ENCODE measurements at regions not wholly inside any gene's neighbourhood (a gene's known extent, or its start where the extent isn't known, plus 50 kb on each side); places are given as distances from the start of the nearest gene placed in this dataset.

DNA sequence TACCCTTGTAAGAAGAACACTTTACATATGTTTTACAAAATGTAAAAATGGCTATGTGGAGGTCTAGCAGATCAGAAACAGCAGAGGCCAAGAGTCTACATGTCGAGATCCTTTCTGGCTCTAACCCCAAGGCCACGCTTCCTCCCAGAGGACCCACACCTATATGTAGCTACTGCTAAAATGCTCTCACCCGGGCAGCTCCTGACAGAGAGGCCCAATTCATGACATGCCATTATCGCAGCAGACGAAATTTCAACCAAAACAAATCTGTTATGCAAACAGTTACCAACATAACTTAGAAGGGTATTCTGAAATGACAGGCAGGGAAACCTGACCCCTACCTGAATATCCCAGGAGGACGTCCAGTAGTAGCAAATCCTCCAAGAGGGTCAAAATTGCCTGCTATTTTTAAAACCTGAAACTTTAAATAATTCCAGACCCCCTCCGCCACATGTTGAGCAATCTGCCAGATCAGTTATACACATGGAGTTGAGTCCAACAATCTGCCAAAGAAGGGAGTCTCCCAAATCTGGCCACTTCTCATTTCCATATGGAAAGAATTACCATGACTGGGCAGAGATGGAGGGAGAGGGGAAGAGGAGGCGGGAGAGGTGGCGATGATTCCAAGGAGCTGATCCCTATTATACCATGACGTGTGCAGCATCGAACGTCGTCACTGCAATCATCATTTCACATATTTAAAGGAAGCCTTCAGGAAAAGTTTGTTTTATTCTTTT lies 192.9 kb upstream of the TBL1X start:
- DNase-seq (ENCODE audit: low spot score) = no peak

DNA sequence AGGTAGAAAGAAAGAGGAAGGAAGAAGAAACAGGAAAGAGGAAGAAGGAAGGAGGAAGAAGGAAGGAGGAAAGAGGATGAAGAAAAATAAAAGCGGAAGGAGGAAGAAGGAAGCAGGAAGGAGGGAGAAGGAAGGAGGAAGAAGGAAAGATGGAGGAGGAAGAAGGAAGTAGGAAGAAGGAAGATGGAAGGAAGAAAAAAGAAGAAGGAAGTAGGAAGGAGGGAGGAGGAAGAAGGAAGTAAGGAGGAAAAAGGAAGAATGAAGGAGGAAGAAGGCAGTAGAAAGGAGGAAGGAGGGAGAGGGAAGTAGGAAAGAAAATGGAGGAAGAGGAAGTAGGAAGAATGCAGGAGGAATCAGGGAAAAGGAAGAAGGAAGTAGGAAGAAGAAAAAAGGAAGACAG lies 191.1 kb upstream of the TBL1X start:
- no peak for DNase-seq (ENCODE audit: low spot score)

DNA sequence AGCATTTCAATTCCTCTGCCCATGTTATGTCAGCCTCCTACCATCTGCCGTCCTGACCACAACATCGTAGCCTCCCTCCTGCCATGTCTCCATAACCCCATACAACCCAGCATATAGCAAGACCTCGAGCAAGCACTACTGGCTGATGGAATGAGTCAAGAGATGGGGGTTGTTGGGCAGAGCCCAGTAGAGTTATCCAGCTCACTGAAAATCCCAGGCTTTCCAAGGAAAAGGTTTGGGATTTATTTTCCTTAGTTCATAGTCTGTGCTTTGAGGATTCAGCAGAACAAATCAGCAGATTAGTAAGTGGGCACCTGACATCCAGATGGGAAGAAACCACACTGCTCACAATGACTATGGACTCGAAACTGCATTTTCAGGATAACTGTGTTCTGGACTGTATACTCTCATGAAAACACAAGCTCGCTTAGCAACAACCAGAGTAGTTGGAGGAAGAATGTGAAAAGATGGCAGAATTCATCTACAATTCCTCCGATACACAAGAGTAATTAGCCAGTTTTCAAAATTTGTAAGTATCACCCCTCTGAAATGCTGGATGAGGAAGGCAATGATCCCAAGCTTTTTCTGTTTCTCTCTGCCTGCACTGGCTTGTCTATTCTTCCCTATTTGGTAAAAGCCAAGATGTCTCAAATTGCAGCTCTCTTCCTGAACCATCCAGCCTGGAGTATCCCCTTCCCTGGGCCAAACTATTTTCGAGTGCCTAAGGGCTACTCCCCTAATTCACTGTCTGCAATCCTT lies 186.2 kb upstream of the TBL1X start:
- no peak for DNase-seq (ENCODE audit: low spot score)

DNA sequence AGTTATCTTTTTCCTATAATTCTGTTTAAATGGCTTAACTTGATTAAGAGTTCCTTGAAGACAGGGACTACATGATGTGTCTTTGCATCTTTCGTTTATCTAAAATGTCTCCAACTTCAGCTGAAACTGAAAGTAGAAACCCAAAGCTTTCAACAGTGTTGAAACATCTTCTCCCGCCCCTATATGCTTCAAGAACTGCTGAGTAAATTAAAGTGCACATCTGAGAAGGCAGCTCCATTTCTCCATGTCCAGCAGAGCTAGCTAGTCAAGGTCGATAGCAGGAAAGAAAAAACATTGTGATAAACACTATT lies 185.7 kb upstream of the TBL1X start:
- no peak for DNase-seq (ENCODE audit: low spot score)

DNA sequence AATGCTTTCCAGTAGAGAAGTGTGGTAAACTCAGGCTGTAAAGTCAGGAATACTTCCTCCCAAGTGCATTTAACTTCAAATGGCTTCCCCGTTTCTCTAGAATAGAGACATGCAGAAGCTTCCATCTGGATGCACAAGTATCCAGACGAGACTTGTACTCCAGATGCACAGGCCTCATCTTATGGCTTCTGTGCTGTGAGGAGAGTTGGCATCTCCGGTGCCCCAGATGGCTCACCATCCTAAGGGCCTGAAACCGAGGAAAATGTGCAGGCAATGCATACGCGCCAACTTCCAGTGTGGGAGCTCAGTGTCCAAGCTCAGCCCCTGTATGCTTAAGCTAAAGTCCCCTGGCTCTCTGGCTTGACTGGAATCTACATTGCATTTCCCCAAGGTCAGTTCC lies 184.0 kb upstream of the TBL1X start:
- no peak for DNase-seq (ENCODE audit: low spot score)

DNA sequence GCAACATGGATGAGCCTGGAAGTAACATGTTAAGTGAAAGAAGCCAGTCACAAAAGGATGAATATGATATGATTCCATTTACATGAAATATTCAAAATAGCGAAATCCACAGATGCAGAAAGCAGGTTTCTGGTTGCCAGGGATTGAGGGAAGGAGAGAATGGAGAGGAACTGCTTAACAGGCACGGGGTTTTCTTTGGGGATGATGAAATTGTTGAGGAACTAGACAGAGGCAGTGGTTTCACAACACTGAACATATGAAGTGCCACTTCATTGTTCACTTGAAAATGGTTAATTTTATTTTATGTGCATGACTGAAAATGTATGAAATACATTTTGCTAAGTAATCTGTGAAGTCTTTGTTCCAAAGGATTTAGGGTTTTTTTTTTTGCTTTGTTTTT lies 182.5 kb upstream of the TBL1X start:
- no peak for DNase-seq (ENCODE audit: low spot score)

DNA sequence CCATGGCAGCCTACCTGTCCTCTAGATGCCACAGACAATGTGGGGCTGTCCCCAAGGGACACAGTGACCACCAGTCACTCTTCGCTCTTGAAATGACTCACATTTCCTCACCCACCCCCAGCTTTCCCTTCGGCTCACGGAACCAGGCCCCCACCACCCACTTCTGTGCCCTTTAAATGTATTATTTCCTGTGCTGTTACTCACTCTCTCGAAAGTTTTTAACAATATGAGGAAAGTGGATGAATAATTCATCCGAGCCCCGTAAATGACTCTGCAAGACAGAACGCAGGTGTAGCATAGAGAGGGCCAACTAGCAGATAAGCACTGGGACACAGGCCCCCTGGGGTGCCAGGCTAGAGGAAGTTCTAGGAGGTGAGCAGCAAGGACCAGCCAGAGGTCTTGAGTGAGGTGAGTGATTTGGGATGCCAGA lies 179.5 kb upstream of the TBL1X start:
- no peak for DNase-seq (ENCODE audit: low spot score)

DNA sequence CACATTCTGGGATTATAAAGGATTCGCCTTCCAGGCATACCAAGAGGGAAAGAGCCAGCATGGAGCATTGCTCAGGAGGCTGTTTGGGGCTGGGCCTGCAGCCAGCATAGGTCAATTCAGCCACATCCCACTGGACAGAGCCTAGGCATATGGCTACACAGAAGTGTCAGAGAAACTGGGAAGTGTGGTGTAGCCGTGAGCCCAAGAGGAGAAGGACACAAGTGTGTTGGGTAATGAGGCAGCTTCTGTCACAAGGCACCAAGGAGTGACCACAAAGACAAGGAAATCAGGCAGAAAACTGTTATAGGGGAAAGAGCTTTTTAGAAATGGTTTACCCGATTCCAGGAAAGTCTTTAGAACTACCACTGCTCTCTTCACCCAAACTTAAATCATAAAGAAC lies 178.6 kb upstream of the TBL1X start:
- DNase-seq (ENCODE audit: low spot score) = no peak

DNA sequence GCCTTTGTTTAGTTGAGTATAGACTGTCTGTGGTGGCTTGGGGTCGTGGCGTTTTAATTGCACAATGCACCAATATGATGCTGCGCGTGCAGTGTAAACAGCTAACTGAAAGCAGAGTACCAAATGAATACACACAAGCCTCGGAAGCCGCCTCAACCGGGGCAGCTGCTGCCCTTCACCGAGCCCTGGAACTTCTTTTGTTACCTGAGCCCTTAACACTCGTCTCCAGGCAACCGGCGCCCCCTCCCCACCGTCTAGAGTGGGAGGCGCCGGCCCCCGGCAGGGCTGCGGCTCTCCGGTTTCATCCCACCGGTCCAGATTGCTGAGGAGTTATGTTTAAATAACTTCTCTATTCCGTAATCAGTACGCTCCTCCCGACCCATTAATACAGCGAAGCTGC lies 173.2 kb upstream of the TBL1X start:
- no peak for DNase-seq (ENCODE audit: low spot score)

DNA sequence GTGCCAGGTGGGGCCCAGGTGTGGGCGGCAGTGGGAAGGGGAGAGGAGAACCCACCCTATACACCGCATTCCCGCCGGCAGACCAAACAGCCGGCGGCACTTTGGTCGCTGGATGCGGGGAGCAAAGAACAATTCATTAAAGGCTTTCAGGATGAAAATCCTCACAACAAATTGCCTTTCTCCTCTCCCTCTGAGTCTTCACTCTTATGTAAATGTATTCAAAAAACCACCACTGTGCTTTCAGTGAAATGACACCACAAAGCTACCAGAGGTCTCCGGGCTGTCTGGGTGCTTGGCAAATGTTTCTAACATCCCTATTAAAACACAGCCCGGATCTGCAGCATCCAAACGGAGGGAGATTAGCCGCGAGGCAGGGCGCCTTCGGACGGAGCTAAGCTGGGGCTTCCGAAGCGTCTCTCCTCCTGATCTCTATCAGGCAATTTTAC lies 171.8 kb upstream of the TBL1X start:
- DNase-seq (ENCODE audit: low spot score) = no peak

DNA sequence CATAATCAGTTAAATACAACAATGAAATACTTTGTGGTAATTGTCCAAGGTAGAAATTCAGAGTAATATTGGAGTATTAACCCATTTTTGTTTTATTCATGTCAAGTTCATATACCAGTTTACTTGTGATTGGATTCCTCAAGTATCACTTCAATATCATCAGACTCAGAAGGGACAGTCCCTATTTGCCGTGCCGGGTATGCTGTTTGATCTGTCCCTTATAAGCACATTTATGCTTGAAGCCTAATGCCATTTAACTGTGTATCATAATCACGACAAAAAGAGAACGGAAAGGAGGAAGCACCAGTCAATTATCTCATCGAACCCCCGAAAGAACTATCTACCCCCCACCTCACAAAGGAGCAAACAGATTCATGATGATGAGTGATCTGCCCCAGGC lies 171.0 kb upstream of the TBL1X start:
- DNase-seq (ENCODE audit: low spot score) = no peak

DNA sequence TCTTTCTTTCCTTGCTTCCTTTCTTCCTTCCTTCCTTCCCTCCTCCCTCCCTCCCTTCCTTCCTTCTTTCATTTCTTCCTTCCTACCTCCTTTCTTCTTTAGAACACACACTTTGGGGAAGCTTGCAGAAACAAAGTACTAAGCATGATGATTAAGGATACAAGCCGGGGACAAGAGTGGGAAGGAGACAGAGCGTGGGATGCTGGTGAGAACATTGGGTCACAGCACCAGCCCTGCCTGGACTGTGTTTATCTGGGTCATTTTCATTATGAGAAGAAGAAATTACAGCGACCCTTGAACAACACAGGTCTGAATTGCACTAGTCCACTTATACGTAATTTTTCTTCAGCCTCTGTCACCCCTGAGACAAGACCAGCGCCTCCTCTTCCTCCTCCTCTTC lies 169.3 kb upstream of the TBL1X start:
- no peak for DNase-seq (ENCODE audit: low spot score)

DNA sequence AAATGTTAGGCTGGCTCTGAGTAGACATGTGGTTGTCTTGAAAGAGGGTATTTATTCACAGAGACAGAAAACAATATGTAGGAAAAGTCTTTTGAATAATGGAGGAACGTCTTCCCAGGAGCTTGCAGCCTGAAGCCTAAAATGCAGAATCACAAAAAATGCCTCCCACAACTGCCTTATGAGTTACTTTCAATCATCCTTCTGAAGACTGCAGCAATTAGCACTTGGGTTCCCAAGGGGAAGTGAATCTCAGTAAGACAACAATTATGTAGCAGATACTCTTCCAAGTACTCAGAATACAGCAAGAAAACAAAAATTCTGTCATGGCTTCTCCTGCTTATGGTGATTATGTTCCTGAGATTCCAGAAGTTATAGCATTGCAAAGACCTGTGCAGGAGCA lies 166.6 kb upstream of the TBL1X start:
- no peak for DNase-seq (ENCODE audit: low spot score)

DNA sequence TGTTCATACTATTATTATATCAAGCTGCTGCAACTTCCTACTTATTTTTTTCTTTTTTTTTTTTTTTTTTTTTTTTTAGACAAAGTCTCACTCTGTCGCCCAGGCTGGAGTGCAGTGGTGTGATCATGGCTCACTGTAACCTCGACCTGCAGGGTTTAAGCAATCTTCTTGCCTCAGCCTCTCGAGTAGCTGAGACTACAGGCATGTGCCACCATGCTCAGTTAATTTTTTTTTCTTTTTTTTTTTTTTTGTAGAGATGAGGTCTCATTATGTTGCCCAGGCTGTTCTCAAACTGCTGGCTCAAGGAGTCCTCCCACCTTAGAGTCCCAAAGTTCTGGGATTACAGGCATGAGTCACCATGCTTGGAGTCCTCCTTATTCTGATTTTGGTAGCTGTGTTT lies 165.2 kb upstream of the TBL1X start:
- peak; percentile 9 for DNase-seq (ENCODE audit: low spot score)

DNA sequence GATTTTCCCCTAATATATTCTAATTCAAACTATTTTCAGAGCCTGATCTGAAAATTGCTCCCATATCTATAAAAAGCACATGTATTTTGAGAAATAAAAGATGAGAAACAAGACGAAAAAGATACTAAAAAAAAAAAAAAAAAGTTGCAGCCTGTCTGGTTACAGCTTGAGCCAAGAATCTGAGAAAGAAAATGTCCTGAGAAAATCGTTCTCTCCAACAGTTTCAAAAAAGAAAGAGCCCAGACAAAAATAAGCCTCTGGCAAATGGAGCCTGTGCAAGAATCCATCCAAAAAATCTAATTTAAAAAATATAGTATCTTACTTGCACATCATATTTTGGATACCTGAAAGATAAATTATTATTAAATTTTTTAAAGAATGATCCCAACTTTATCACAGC lies 163.0 kb upstream of the TBL1X start:
- no peak for DNase-seq (ENCODE audit: low spot score)

DNA sequence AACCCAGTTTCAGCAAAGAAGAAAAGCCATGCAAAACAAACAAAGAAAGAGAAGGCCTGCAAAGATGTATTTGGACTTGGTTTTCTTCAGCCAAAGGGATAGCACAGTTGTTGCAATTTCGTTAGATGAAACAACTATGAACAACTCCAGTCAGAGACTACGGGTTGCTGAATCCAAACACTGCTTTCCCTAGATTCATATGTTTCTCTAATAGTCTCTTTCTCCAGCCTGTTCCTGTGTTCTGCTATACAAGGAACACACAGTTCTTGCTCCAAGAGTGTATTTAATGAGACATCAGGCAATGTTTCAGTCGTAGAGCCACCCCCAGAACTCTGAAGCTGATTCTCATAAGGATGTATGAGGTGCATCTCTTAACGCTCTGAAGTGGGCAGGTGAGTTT lies 162.5 kb upstream of the TBL1X start:
- no peak for DNase-seq (ENCODE audit: low spot score)

DNA sequence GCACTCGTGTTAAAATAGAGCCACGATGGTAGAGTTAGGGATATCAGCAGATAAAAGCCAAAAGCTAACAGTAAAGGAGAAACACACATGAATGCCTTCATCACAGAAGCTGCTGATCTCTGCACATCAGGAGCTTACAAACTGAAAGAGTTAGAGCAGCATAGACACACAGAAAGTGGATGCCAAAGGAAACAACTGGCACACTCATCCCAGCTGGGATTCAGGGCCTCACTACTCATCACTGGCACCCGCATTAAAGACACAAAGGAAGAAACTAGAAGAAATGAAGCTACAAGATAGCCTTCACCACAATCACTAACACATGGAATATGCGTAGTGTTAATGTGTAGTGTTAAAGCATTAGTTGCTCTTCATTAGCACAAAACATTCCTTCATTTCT lies 156.4 kb upstream of the TBL1X start:
- no peak for DNase-seq (ENCODE audit: low spot score)

DNA sequence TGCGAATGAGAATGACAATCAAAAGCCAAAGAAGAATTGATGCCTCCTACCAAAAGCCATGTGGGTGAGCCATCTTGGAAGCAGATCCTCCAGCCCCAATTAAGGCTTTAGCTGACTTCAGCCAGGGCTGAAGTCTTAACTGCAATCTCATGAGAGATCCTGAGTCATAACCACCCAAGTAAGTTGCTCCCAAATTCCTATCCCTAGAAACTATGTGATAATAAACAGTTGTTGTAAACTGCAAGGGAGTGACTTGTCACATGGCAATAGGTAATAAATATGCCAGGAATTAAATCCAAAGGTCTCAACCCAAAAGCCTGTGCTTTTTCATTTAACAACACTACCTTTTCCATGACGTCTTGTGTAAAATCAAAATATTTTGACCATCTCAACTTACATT lies 154.2 kb upstream of the TBL1X start:
- DNase-seq (ENCODE audit: low spot score) = peak; percentile 57

DNA sequence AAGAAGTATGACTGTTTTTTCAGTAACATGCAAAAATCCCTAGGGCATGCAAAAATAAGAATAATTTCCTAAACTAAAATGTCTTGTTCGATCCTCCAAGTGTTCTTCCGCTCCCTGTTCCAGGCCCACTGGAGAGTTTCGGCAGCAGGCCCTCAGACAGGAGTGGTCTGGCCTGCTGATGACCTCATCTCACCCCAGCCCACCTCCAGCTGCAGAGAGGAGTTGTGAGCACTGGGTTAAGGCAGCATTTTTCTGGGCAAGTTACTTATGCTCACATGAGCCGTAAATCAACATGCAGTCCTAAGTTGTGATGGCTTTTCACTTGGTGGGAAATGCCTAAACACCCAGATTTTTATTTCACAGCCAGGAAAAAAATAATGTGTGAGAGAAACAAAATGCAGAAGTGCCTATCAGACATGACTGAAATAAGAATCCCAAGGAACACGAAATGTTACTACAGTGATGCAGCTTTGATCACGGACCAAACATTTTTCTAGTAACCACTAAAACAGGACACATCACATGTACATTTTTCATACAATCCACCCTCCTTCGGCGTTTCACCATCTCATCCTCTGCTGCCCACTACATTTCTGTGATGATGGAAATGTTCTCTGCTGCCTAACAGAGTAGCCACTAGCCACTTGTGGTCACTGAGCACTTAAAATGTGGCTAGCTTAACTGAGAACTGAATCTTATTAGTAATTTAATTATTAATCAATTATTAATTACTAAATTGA lies 153.3 kb upstream of the TBL1X start:
- no peak for DNase-seq (ENCODE audit: low spot score)

DNA sequence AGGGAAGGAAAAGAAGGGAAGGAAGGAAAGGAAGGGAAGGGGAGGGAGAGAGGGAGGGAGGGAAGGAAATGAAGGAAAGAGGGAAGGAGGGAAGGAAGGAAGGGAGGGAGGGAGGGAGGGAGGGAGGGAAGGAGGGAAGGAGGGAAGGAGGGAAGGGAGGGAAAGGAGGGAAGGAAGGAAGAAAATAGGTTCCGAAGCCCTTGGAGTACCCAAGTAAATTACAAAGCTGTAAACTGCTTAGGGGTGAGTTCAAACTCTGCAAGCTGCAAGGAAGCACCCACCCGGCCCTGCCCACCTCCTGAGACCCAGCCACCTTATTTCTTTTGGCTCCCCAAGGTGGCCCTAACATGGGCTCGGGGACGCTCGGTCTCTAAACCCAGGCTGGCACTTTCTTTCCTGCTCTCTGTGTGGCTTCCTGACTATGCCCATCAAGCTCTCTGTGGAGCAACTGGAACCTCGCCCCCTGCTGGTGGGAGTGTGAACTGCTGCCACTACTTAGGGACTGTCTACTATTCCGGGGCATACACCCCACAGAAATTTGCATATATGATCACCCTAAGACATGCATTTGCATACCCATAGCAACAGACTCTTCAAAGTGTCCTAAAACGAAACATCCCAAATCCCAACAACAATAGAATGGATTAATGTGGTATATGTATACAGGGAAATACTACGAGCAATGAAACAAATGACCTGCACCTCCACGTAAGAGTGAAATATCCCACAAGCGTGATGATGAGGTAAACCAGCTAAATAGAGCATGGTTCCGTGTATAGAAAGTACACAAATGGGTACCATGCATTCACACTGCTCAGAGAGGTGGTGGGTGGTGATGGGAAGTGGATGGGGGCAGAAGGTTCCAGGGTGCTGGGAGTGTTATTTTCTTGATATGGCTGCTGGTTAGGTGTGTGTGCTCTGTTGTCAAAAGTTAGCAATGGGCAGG lies 151.7 kb upstream of the TBL1X start:
- peak; percentile 47 for DNase-seq (ENCODE audit: low spot score)

DNA sequence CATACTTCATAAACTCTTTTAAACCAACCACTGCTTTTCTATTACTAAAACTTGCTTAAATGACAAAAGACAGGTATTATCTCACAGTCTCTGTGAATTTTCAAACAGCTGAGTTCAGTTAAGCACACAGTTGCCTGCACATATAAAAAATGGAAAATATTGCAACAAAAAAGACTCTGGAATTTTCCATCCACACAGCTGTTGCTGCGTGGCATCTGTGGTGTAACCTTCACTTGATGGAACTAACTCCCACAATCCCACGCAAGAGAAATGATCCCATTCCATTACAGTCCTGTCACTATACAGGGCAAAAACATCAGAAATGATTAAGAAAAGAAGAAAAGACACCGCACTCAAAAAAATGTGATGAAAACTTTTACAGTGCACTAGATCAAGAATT lies 149.8 kb upstream of the TBL1X start:
- no peak for DNase-seq (ENCODE audit: low spot score)

DNA sequence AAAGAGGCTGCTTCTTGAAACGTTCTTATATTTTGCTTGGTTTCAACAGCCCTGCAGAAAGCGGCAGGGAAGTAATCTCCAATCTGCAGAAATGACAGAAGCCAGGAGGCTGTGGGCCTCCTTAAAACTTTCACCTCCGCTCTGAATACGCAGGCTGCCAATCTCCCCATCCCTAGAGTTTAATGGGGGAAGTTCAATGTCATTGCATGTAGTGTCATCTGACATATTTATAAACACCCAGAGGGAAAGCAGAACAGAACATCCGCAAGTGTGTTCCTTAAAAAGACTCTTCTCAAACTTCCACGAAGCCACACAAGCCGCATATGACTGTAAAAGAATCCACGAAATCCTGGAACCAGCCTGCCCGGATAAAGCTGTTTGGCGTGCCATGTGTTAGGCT lies 148.8 kb upstream of the TBL1X start:
- DNase-seq (ENCODE audit: low spot score) = no peak
